ENCODE measurements at regions not wholly inside any gene's neighbourhood (a gene's known extent, or its start where the extent isn't known, plus 50 kb on each side); places are given as distances from the start of the nearest gene placed in this dataset.

DNA sequence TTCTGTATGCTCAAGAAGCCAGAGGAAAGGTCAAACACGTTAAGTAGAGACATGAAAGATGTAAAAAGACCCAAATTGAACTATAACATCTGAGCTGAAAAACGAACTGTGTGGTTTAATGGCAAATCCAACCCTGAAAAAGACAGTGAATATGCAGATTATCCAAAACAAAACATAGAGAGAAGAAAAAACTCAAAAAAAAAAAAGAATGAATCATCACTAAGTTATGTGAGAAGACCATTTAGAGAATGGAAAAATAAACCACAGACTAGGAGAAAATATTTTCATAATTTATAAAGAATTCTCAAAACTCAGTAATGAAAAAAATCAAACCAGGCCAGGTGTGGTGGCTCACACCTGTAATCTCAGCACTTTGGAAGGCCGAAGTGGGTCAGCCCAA lies 253.3 kb downstream of the PLPP3 start:
- Mint-ChIP-seq H3K9me3 (no peaks in the 10 kb centered on the region), H3K27ac (no peak overlapping the region), H3K4me3 (no peak overlapping the region), H3K27me3 (ENCODE audit: insufficient read depth) (no peaks in the 10 kb centered on the region), H3K4me1 (no peaks in the 10 kb centered on the region), H3K36me3 (ENCODE audit: low read depth) (no peaks in the 10 kb centered on the region)
- TF ChIP-seq, protein P1, sequence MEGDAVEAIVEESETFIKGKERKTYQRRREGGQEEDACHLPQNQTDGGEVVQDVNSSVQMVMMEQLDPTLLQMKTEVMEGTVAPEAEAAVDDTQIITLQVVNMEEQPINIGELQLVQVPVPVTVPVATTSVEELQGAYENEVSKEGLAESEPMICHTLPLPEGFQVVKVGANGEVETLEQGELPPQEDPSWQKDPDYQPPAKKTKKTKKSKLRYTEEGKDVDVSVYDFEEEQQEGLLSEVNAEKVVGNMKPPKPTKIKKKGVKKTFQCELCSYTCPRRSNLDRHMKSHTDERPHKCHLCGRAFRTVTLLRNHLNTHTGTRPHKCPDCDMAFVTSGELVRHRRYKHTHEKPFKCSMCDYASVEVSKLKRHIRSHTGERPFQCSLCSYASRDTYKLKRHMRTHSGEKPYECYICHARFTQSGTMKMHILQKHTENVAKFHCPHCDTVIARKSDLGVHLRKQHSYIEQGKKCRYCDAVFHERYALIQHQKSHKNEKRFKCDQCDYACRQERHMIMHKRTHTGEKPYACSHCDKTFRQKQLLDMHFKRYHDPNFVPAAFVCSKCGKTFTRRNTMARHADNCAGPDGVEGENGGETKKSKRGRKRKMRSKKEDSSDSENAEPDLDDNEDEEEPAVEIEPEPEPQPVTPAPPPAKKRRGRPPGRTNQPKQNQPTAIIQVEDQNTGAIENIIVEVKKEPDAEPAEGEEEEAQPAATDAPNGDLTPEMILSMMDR (conservative IDR thresholded peaks at IDR 0.05): no peak
- Histone ChIP-seq H3K36me3 (ENCODE audit: control insufficient read depth, insufficient read depth, low read length) (no peaks in the 10 kb centered on the region), H3K9me3 (ENCODE audit: control insufficient read depth, low read length) (no peaks in the 10 kb centered on the region), H3K4me1 (ENCODE audit: control insufficient read depth, insufficient read depth, low read length) (no peaks in the 10 kb centered on the region), H3K4me3 (ENCODE audit: low read length) (no peak overlapping the region), H3K27ac (ENCODE audit: low read depth, low read length) (no peak overlapping the region), H3K27me3 (ENCODE audit: control insufficient read depth, insufficient read depth, low read length, poor library complexity, severe bottlenecking) (no peaks in the 10 kb centered on the region), H3K9ac (ENCODE audit: extremely low read depth, low read length, poor library complexity, severe bottlenecking) (no peak overlapping the region)
- 84 to 100% methylated on average over 2 to 3 of the region's 3 CpGs for WGBS, 2 experiments (ENCODE audit: insufficient coverage in 1 of 2, insufficient read length in 1 of 2)
- DNase-seq: no peak

DNA sequence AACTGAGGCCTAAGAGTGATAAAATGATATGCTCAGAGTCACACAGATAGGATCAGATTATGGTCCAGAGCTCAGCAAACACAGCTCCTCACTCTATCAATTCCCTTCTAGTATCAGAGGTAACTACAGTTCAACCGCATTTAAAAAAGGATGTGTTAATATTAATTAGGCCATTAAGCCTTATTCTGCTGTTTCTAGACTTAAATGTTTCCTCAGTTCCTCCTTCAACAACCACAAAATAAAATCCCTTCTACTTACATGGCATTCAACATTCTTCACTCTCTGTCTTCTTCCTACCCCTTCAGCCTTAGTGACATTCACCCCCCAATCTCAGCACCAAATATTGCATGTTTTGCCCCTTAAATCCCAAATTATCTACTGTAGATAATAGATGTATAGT lies 254.9 kb downstream of the PLPP3 start:
- Histone ChIP-seq H3K4me3 (ENCODE audit: low read length) (no peak overlapping the region), H3K27ac (ENCODE audit: low read depth, low read length) (no peak overlapping the region), H3K9me3 (ENCODE audit: control insufficient read depth, low read length) (no peaks in the 10 kb centered on the region), H3K36me3 (ENCODE audit: control insufficient read depth, insufficient read depth, low read length) (no peaks in the 10 kb centered on the region), H3K27me3 (ENCODE audit: control insufficient read depth, insufficient read depth, low read length, poor library complexity, severe bottlenecking) (no peaks in the 10 kb centered on the region), H3K9ac (ENCODE audit: extremely low read depth, low read length, poor library complexity, severe bottlenecking) (no peak overlapping the region), H3K4me1 (ENCODE audit: control insufficient read depth, insufficient read depth, low read length) (no peaks in the 10 kb centered on the region)
- Mint-ChIP-seq H3K27ac (no peak overlapping the region), H3K4me1 (peaks cover 15% of the 10 kb centered on the region), H3K4me3 (no peak overlapping the region), H3K27me3 (ENCODE audit: insufficient read depth) (no peaks in the 10 kb centered on the region), H3K36me3 (ENCODE audit: low read depth) (no peaks in the 10 kb centered on the region), H3K9me3 (no peaks in the 10 kb centered on the region)
- whole genome bisulfite sequencing, 2 experiments (ENCODE audit: insufficient coverage in 1 of 2, insufficient read length in 1 of 2): 100% methylated on average over 1 of the region's 1 CpG; no CpG with 5 or more reads in 1 of the 2 experiments
- no peak for DNase-seq
- TF ChIP-seq, protein P1 (conservative IDR thresholded peaks at IDR 0.05): no peak

DNA sequence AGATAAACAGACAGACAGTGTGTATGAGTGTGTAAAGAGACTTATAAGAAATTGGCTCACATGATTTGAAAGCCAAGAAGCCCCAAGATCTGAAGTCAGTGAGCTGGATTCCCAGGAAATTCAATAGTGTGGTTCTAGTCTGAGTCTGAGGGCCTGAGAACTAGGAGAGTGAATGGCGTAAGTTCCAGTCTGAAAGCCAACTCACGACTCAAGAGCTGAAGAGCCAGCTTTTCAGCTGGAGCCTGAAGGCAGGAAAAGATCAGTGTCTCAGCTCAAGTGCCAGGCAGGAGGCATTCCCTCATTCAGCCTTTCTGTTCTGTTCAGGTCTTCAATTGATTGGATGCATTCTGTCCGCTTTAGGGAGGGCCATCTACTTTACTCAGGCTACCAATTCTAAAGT lies 257.2 kb downstream of the PLPP3 start:
- Histone ChIP-seq H3K9me3 (ENCODE audit: control insufficient read depth, low read length) (no peaks in the 10 kb centered on the region), H3K36me3 (ENCODE audit: control insufficient read depth, insufficient read depth, low read length) (no peaks in the 10 kb centered on the region), H3K27ac (ENCODE audit: low read depth, low read length) (no peak overlapping the region), H3K27me3 (ENCODE audit: control insufficient read depth, insufficient read depth, low read length, poor library complexity, severe bottlenecking) (no peaks in the 10 kb centered on the region), H3K9ac (ENCODE audit: extremely low read depth, low read length, poor library complexity, severe bottlenecking) (no peak overlapping the region), H3K4me3 (ENCODE audit: low read length) (no peak overlapping the region), H3K4me1 (ENCODE audit: control insufficient read depth, insufficient read depth, low read length) (no peaks in the 10 kb centered on the region)
- no peak for DNase-seq
- H3K4me1 Mint-ChIP-seq: peaks cover 15% of the 10 kb centered on the region
- no peaks in the 10 kb centered on the region for H3K27me3 Mint-ChIP-seq (ENCODE audit: insufficient read depth)
- H3K36me3 Mint-ChIP-seq (ENCODE audit: low read depth): no peaks in the 10 kb centered on the region
- H3K27ac Mint-ChIP-seq: no peak overlapping the region
- TF ChIP-seq, protein P1 (conservative IDR thresholded peaks at IDR 0.05): no peak
- H3K9me3 Mint-ChIP-seq: no peaks in the 10 kb centered on the region
- H3K4me3 Mint-ChIP-seq: no peak overlapping the region
- WGBS, 2 experiments (ENCODE audit: insufficient coverage in 1 of 2, insufficient read length in 1 of 2): 79 to 92% methylated on average over 2 to 3 of the region's 3 CpGs

All from endodermal cell (in vitro differentiated cells).